ENCODE measurements at regions not wholly inside any gene's neighbourhood (a gene's known extent, or its start where the extent isn't known, plus 50 kb on each side); places are given as distances from the start of the nearest gene placed in this dataset.

GRCh38 chr4:3684546-3684945 is 81.6 kb upstream of the ADRA2C start:
- Mint-ChIP-seq H3K36me3 (ENCODE audit: insufficient read depth) (no peaks in the 10 kb centered on the region), H3K4me3 (ENCODE audit: low read depth) (no peak overlapping the region), H3K4me1 (ENCODE audit: low read depth) (no peaks in the 10 kb centered on the region), H3K27me3 (peaks cover 23% of the 10 kb centered on the region), H3K27ac (no peak overlapping the region), H3K9me3 (ENCODE audit: low read depth) (no peaks in the 10 kb centered on the region)
- TF ChIP-seq, protein P1, sequence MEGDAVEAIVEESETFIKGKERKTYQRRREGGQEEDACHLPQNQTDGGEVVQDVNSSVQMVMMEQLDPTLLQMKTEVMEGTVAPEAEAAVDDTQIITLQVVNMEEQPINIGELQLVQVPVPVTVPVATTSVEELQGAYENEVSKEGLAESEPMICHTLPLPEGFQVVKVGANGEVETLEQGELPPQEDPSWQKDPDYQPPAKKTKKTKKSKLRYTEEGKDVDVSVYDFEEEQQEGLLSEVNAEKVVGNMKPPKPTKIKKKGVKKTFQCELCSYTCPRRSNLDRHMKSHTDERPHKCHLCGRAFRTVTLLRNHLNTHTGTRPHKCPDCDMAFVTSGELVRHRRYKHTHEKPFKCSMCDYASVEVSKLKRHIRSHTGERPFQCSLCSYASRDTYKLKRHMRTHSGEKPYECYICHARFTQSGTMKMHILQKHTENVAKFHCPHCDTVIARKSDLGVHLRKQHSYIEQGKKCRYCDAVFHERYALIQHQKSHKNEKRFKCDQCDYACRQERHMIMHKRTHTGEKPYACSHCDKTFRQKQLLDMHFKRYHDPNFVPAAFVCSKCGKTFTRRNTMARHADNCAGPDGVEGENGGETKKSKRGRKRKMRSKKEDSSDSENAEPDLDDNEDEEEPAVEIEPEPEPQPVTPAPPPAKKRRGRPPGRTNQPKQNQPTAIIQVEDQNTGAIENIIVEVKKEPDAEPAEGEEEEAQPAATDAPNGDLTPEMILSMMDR (IDR thresholded peaks at IDR 0.05; ENCODE audit: unreplicated experiment), result no peak
- DNase-seq (ENCODE audit: low spot score, unreplicated experiment), result no peak

DNA sequence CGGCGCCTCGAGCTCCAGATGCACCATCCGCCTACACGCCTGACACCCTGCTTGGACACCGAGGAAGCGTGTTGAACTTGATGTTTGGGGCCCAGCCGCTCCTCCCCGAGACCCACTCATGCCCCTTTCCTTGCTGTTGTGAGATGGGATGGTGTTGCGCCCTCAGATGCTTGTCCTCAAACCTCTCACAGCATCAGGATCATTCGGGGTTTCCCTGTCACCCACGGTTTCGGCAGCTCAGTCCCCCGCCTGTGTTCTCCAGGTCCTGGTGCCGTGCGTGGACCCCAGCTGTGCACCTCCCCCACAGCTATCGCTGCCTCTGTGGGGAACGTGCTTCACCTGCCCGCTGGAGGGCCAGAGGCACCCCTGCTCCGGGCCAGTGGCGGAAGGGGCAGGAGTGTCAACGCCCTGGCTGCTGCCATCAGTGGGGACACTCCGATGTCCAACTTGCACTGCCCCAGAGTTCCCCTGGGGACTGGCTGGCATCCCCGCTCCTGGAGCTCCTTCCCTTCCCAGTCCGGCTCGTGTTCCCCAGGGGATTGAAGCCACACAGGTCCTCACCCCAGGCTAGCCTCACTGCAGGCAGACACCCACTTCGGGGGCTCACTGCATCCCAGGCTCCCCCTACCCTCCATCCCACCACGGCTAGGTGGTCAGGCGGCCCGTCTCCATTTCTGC is 82.3 kb upstream of the ADRA2C start:
- DNase-seq (ENCODE audit: low spot score, unreplicated experiment), result no peak
- Mint-ChIP-seq H3K4me3 (ENCODE audit: low read depth) (no peak overlapping the region), H3K27ac (no peak overlapping the region), H3K27me3 (peaks cover 27% of the 10 kb centered on the region), H3K4me1 (ENCODE audit: low read depth) (no peaks in the 10 kb centered on the region), H3K9me3 (ENCODE audit: low read depth) (no peaks in the 10 kb centered on the region), H3K36me3 (ENCODE audit: insufficient read depth) (no peaks in the 10 kb centered on the region)
- TF ChIP-seq, protein P1 (IDR thresholded peaks at IDR 0.05; ENCODE audit: unreplicated experiment), result no peak

DNA sequence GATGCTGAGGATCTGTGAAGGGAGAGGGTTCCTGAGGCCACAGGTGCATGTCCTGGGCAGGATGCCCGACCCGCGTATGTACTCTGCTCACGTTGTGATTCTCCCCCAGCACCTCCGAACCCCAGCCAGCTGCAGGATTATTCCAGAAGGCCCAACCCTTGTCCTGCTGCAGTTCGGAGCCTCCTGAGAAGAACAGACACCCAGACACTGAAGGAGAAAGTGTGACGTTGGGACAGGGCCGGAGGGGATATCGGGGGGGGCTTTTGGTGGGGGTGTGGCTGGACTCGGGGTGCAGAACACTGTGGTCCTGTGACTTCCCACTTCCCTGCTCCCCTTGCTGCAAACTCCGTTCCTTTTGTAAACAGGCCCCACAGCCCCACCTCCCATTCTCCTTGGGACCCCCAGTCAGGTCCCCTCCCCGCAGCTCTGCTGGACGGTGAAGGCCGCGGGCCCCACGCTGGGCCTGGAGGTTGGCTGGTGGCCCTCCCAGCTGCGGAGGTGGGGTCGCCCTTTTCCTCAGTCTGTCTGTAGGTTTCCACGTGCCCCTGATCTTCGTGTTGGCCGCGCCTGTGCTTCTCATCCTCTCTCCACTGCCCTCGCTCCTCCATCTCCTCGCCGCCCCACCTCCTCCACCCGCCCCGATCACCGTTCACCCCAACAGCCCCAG is 83.0 kb upstream of the ADRA2C start:
- TF ChIP-seq, protein P1 (IDR thresholded peaks at IDR 0.05; ENCODE audit: unreplicated experiment), result no peak
- H3K9me3 Mint-ChIP-seq (ENCODE audit: low read depth), result no peaks in the 10 kb centered on the region
- DNase-seq (ENCODE audit: low spot score, unreplicated experiment), result no peak
- H3K27ac Mint-ChIP-seq, result no peak overlapping the region
- no peaks in the 10 kb centered on the region for H3K36me3 Mint-ChIP-seq (ENCODE audit: insufficient read depth)
- no peak overlapping the region for H3K4me3 Mint-ChIP-seq (ENCODE audit: low read depth)
- no peaks in the 10 kb centered on the region for H3K4me1 Mint-ChIP-seq (ENCODE audit: low read depth)
- H3K27me3 Mint-ChIP-seq, result peaks cover 27% of the 10 kb centered on the region

- Mint-ChIP-seq H3K4me3 (ENCODE audit: low read depth) (no peak overlapping the region), H3K4me1 (ENCODE audit: low read depth) (no peaks in the 10 kb centered on the region), H3K9me3 (ENCODE audit: low read depth) (no peaks in the 10 kb centered on the region), H3K27ac (no peak overlapping the region), H3K36me3 (ENCODE audit: insufficient read depth) (no peaks in the 10 kb centered on the region), H3K27me3 (peaks cover 32% of the 10 kb centered on the region)
- DNase-seq (ENCODE audit: low spot score, unreplicated experiment), result no peak
- TF ChIP-seq, protein P1 (IDR thresholded peaks at IDR 0.05; ENCODE audit: unreplicated experiment), result no peak
Observed at GRCh38 chr4:3682236-3683076, 83.7 kb upstream of the ADRA2C start.

DNA sequence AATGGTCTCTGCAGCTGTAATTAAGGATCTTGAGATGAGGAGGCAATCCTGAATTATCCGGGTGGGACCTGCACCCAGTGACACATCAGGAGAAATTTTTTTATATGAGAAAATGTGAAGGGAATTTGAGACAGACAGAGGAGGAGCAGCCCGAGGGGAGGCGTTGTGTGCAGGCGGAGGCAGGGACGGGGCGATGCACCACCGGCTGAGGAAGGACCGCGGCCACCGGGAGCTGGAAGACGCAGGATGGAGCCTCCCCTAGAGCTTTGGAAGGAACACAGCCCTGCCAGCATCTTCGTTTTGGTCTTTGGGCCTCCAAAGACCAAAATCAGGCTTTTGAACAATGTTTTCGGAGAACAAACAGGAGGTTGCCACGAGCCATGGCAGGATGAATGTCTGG is 85.0 kb upstream of the ADRA2C start:
- TF ChIP-seq, protein P1 (IDR thresholded peaks at IDR 0.05; ENCODE audit: unreplicated experiment), result no peak
- no peak for DNase-seq (ENCODE audit: low spot score, unreplicated experiment)
- H3K9me3 Mint-ChIP-seq (ENCODE audit: low read depth), result no peaks in the 10 kb centered on the region
- H3K36me3 Mint-ChIP-seq (ENCODE audit: insufficient read depth), result no peaks in the 10 kb centered on the region
- no peak overlapping the region for H3K27ac Mint-ChIP-seq
- no peak overlapping the region for H3K4me3 Mint-ChIP-seq (ENCODE audit: low read depth)
- H3K27me3 Mint-ChIP-seq, result peaks cover 37% of the 10 kb centered on the region
- peaks cover 1% of the 10 kb centered on the region for H3K4me1 Mint-ChIP-seq (ENCODE audit: low read depth)

Data from progenitor cell of endocrine pancreas (in vitro differentiated cells).